ENCODE measurements at regions not wholly inside any gene's neighbourhood (a gene's known extent, or its start where the extent isn't known, plus 50 kb on each side); places are given as distances from the start of the nearest gene placed in this dataset.

- TF ChIP-seq CTCF (IDR thresholded peaks at IDR 0.05; ENCODE audit: low read depth, low read length): no peak
- TF ChIP-seq POLR2A (IDR thresholded peaks at IDR 0.05; ENCODE audit: extremely low read depth, insufficient read length): no peak
Observed at GRCh38 chr9:89893886-89894285, 289.1 kb downstream of the GADD45G start.
